ENCODE measurements at regions not wholly inside any gene's neighbourhood (a gene's known extent, or its start where the extent isn't known, plus 50 kb on each side); places are given as distances from the start of the nearest gene placed in this dataset.

DNA sequence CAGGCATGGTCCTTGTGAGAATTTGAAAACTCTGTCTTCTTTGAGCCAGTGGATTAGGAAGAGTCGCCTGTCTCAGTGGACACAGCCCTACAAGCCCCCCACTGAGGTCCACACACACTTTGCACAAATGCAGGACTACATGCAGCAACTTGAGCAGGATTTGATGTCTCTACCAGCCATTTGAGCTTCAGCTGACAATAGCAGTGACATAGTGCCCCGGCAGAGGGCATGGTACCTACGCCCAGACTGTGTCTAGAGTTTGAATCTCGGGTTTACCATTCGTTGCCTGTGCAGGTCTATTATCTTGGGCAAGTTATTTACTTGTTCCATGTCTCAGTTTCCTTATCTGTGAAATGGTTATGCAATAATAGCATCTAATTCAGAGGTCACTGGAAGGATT lies 580.1 kb downstream of the TFAP2B start:
- no peak for DNase-seq (ENCODE audit: low spot score)

DNA sequence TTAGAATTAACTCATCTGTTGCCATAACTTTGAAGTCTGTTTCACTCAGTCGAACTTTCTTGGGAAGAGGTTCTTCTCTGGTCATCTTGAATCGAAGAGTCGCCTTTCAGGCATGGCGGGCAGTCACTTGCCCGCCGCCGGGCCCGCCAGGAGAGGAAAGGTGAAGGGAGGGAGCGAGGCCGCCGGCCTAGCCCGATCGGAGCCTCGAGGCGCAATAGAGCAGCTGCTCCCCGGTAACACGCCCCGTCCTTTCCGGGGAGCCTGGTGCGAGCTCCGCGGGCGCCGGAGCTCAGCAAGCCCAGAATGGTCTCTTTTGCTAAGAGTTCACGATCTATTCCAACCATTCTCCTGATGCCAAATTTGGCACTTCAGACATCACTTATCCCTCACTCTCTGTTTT lies 591.8 kb downstream of the TFAP2B start:
- DNase-seq (ENCODE audit: low spot score): no peak

DNA sequence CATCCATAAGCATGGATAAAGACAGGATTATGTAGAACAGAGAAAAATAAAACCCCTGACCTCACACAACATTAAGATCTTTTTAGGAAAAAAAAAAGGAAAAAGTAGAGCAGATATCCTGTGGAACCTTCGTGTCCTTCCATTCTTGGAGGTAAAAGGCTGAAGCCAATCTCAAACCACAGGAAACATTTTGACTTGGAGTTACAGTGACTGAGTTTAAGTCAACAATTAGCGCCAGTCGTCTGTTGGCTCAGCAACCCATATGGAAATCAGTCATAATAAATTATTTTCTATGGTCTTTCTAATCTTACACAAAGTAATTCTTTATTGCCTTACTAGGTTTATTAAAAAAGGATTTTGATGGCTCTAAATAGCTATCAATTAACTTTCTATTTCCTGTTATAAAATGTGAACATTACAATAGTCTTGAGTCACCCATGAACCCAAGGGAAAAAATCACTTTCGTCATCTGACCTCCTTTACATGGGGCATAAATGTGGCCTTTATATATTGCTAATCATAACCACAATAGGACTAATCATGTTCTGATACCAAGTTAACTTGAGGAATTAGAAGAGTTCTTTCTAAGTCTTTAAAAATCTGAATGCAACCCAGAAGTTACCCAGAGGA lies 592.9 kb downstream of the TFAP2B start:
- no peak for DNase-seq (ENCODE audit: low spot score)

DNA sequence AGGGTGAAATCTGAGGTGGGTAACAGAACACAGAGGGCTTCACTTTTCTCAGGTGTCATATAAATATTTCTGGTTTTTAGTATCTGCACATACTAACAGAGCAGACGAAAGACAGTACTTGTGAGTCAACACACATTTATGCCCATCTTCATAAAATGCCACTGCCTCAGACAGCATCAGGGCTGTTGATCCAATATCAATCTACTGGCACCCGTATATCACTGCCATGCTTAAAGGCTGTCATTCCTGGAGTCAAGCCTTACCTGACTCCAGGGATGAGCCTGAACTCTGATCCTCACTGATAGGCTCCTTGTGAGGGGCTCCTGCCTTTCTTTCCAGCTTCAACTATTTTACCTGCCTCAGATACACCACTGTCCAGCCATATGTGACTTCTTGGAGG lies 595.7 kb downstream of the TFAP2B start:
- DNase-seq (ENCODE audit: low spot score): no peak

DNA sequence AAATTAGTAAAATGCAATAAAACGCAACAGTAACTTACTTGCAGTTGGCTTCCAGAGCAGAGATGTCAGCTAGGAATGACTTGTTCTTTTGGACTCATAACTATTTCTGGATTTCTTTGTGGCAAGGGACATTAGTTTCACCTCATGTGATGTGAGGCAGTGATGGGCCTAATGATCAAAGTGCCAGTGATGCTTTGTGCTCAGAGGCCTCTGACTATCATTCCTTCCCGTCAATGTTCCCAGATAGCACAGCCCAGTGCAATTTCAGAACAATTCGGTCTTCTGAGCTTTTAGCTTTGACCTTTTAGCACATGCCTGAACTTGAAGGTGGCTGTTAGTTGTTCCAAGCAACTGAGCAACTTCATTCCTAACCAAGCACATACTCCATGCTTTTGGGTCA lies 596.8 kb downstream of the TFAP2B start:
- DNase-seq (ENCODE audit: low spot score): no peak

DNA sequence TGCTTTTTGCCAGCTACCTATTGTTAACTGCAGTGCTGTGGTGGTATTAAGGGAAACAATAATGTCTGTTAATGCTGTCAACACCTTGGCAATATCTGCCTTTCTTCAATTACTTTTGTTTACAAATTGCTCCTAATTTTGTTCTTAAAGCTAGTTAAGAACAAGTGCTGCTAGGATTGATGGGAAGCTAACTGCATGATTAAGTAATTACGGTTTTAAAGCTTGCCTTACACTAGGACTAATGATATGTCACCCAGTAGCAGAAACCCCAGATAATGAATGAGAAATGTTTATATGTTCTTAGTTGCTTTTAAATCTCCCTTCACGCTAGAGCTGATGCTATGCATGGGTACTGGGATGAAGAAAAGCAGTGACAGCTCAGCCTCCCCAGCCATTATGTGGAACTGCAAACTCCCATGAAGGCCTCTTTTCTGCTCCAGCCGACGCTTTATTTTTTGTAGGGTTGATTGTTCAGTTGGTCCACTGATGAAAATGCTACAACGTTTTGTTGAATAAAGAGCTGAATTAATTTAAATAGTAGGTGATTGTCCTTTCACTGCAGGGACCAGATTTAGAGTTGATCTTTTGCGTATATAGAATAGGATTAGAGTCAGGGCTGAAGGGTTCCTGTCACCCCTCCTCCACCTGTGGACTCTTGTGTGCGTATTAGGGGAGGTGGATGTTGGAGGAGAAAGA lies 610.5 kb downstream of the TFAP2B start:
- DNase-seq (ENCODE audit: low spot score): no peak

DNA sequence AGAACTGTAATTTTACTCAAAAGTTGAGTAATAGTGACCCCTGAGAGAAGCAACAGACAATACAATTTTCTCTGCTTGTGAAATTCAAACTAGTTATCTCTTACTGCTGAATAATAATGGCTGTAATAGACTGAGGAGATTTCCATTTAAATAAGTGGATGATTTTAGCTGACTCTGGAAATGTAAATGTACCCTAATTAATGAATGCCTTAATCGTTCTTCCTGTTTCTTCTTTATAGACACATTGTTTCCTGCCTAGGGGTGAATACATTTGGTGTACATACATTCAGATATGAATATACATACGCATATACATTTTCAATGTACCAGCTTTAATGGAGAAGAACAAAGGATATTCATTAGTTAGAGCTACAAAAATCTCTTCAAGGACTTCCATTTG lies 611.9 kb downstream of the TFAP2B start:
- DNase-seq (ENCODE audit: low spot score): no peak

DNA sequence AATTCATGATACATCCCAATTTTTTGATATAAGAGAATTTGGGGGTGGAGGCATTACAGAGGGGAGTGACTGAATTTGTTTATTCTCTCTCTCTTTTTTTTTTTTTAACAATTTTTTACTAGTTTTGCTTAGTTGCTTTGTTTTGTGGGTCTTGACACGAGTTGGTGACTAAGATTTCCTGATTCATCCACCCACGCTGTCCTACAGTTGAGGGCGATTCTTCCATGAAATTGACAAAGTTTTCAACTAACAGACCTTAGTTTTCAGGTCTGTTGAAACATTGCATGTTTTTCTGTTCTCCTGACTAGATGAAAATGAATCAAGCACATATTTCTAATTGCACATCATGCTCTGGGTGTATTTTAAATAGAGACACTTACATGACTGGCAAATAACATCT lies 613.8 kb downstream of the TFAP2B start:
- no peak for DNase-seq (ENCODE audit: low spot score)

DNA sequence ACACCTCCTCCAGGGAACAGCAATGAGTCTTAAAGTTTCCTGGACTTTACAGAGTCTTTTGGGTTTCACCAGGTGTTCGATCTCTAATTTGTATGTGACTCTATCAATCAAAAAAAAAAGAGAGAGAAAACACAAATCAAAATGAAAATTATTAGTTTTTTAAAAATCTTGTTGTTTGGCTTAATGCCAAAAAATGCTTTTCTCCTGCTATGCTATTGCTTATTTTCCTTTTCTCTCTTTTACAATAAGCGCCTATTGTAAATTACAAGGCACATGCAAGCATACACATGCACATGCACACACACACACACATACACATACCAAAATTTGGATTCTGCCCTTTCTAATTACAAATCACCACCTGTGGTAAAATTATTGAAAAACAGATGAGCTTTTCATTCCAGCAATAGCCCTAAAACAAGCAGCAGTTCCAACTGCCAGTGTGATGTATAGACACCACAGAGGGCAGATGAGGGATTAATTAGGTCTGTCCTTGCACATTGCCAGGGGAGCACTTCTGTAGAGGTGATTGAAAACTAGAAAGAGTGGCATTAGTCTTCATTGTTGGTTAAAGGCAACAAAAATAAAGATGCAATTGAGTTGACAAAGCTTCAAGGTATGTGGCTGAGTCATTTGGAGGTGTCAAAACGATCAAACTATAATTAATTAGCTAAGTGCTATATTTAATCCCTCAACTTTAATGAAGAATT lies 631.7 kb downstream of the TFAP2B start:
- no peak for DNase-seq (ENCODE audit: low spot score)

DNA sequence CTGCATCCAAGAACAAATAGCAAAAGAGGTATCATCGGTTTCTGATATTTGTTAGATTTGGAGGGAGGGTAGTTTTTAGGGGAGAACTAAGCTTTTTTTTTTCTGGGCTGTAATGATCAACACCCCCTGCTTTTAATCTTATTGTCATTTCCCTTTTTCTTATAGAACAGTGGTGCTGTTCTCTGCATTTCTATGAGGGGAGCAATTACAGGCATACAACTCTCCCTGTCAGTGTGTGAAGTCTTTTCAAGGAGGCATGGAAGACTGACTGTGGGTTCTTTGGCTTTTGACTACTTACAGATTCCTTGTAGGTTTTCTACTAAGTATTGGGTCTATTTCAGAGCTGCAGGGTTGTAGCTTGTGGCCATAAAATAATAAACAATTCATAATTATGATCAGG lies 632.3 kb downstream of the TFAP2B start:
- DNase-seq (ENCODE audit: low spot score): no peak

DNA sequence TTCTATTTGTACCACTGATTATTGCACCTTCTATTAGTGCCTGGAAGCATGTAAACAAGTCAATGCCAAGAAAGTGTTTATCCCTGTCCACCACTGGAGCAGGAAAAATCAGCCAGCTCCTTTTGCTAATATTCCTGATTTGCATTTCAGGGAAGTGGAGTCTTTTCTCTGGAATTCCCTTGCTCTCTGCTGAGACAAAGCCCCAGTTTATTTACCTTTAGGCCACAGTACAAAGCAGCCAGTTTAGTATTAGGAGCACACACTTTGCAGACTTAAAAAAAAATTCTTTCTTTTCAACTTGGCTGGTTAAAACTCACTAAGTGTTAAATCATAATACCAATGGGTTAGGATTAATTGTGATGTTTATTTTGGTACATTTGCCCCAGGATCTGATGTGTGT lies 631.1 kb downstream of the PKHD1 start:
- DNase-seq (ENCODE audit: low spot score): no peak

DNA sequence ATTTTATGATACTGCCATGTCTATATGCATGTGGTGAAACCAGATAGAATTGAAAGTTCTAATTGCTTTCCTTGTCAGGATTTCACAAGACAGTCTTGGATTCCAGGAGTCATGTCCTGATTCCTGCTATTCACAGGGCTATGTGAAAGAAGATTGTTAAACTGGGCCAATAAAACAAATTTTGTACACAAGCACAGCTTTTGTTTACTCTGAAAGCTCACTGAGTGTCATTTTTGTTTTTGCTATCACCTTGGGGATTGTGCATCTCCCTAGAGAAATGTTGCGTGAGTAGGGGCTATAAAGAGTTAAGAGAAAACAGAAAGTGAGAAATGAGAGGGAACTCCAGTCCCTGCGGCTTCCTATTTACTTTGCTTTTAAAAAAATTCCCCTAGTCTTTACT lies 627.5 kb downstream of the PKHD1 start:
- DNase-seq (ENCODE audit: low spot score): no peak

DNA sequence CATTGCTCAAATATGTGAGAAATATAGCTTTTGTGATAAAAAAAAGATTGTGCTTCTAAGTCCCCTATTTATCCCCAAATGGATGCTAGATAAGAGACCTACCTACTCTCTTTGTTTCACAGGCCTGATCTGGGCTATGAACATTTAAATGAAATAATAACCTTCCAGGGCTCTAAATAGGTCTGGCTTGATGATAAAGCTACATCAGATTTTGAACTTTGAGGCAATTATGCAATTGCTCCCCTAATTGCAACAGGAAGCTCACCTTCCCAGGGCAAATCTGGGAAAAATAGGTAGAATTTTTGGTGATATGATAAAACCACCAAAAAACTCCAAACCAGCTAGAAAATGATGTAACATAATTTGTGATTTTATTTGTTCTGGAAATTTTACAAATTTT lies 624.5 kb downstream of the PKHD1 start:
- DNase-seq (ENCODE audit: low spot score): no peak

DNA sequence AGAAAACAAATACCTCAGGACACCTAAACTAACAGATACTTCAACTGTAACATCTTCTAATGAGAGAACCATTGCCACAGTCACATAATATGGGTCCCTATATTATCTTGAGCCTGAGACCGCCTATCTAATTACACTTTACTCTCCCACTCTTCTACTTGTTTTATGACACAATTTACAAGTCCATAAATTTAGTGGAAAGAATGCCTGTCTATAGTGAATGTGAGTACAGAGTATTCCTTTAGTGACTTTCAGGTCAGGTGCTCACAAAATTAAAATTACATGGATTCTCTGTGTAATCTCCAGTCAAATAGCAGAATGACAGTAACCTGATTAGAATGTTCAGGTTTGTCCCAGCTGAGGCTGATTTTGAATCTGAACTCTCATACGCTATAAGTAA lies 624.1 kb downstream of the PKHD1 start:
- no peak for DNase-seq (ENCODE audit: low spot score)

DNA sequence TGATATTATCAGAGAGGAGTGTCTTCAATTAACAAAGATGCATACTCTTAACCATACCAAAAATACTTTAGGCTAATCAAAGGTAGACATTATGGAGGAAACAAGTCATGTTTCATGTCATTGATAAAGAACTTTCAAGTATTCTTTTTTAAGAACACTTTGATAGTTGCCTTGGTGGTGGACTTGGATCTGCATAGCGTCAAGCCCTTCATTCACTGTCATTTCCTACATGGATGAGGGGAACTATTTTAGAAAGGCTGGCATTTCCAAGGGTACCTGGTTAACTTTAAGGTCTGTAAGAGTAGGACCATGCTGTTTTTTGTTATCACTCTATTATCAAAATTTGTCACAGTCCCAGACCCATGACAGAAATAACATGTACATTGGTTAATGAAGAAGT lies 622.5 kb downstream of the PKHD1 start:
- no peak for DNase-seq (ENCODE audit: low spot score)

DNA sequence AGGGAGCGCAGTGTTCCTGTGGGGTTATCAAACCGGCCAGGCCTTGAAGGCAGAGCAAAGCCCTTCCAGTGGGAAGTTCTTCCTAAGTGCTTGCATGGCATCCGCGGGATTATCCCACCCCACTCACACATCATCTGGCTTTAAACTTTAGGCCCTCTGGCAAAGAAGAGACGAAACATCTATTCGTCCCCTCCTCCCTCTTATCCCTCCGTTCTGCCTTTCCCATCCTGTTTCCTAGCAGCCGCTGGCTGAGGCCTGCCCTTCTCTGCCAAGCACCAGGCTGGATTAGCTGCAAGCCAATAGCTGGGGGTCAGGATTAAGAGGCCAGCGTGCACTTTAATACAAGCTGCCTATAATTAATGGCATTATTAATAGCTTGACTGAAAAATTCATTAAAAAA lies 621.0 kb downstream of the PKHD1 start:
- no peak for DNase-seq (ENCODE audit: low spot score)

DNA sequence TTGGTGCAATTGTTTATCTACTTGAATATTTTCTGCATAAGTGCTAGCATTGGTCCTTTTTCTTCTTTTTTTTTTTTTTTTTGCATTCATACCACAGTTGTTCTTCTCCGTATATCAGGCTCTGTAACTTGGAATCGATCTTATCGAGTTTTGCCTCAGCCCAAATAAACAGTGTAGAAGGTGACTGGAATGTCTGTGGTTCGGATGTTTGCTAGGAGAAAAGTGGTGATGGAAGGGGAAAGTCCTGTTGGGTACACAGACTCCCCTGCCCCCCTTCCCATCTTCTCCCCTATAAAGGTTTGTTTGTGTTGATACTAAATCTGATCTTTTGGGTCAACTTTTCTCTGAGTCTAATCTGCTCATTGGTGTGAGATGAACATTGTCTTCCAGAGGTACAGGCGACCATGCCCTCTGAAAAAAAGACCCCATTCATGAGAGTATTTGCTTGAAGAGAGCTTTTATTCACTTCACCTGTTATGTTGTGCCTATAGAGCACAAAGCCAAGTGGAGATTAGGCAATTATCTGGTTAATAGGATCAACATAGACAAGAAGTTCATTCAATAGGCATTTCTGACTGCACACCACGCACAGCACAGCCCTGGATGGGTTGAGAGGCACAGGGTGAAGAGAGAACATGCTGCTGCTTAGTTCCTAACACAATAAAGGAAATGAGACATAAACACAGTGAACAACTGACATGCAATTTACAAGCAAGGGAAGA lies 620.0 kb downstream of the PKHD1 start:
- DNase-seq (ENCODE audit: low spot score): no peak

DNA sequence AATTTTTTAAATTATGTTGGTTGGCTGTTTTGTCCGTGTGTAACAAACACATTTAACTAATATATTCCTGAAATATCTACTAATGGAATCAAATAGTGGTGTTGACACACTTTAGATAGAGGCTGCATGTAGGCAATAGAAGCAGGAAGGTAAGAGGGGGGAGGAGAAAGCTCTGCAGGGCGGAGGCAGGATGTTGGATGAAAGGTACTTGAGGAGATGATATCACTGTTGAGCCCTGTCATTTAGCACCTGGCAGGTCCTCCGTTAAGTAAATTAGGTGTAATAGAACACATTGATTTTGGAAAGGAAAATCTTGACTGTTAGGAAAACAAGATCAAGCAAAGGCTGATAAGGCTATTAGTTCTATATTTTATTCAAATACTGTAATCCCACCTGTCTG lies 618.7 kb downstream of the PKHD1 start:
- no peak for DNase-seq (ENCODE audit: low spot score)

DNA sequence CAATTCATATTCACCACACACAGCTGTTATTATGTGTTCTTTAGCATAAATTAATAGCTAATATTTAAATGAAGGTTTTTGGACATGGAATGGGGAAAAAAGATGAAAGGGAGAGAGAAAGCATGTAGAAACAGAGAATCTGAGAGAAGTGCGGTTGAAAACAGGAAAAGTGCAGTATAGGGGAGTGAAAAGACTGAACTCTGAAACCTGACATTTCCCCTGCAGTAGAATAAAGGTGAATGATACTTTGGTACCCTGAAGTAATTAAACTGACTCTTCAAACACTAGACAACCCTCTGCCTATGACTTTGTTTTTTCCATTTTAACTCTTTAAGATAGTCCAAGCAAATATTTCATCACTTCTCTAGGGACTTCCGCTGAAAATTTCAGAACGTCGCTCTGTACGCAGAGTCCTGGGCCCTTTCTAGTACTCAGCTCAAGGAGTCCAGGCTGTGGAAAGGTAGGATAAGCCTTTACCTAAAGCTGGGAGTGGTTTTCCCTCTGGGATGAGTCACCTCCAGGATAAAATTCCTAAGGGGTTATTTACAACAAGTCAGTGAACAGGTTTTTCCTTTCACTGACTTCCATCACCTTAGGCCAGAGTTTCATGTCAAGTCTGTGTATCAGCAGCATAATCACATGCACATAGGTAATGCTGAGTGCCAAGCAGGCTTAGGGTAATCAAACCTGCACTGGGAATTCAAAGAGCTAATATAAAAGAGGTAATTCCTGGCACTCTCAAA lies 614.5 kb downstream of the PKHD1 start:
- DNase-seq (ENCODE audit: low spot score): no peak

DNA sequence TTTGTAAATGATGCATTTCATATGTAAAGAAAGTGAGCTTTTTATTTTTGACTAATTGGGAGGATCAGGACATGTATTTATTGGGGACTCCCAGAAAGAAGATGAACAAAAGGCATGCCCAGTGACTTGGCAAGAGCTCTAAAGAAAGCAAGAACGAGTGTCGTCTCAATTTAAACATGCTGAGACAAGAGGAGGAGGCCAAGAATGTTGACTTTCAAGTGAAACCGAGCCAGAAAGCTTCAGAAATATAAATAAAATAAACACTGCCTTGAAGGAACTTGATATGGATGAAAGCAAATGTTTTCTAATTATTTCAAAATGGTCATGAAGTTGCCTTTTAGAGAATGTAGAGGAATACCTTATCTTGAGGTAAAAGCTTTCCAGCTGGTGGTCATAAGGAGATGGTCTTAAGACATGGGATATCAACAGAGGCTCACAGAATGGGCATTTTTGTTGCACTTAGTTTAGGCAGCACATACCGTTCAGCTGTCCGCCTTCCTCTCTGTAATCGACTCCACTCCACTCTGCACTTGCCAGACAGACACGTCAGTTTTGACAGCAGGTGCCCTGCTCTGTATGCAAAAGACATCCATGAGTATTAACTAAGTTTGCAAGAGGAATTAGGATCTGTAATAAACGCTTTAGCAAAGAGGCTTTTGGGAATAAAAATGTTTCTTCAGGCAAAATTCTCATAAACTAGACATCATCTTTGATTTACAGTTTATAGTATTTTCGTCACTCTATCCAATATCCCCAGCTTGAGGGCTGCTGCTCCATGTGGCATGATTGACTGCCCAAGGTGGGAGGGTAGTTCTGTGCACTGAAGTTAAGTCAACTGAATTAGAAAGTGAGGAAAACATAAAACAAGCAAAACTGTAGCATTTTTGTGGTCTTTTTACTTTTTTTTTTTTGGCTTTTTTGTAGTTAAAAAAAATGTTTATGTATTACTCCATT lies 613.1 kb downstream of the PKHD1 start:
- DNase-seq (ENCODE audit: low spot score): no peak

DNA sequence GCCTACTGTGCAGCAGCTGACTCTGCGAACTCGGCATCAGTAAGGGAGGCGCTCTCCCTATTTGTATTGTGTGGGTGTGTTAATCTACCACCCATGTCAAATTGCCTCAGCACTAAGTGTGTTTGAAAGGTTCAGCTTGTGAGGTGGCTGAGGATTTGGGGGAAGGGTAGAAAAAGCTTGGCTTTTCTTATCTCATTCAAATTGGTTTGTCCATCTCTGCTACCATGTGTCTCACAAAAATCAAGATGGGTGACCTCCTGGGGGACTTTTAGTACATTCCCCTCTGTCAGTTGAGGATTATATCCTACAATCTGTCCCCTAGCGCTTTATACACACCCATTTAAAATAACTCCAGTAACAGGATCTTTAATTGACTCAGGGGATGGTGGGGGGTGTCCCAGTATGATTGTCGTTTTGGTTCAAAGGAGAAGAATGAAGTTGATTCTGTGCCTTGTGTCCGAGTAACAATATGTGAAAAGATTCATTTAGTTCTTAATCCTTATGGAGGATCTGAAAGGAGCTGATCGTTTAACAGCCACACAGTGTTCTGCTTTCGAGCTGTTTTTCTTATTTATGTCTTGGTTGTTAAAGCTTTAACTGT lies 609.6 kb downstream of the PKHD1 start:
- DNase-seq (ENCODE audit: low spot score): no peak

Measured in left forelimb (tissue), 1 donor.